GM06990 (cell line): ENCODE measurements at regions not wholly inside any gene's neighbourhood (a gene's known extent, or its start where the extent isn't known, plus 50 kb on each side); places are given as distances from the start of the nearest gene placed in this dataset.

Experiments
- DNase-seq: peaks from one replicate; pipeline ENCODE4 v3.0.0-alpha.2; 2011; ENCODE audit not compliant: insufficient read length; ENCODE audit errors: extremely low read depth
- H3K27me3 ChIP-seq: replicated peaks from 2 replicates; pipeline ENCODE4 v1.6.0; 2011; ENCODE audit warnings: low read length; ENCODE audit not compliant: control insufficient read depth, insufficient read depth
- H3K36me3 ChIP-seq: 2 replicates; pipeline ENCODE4 v1.5.1; 2011; ENCODE audit warnings: low read length; ENCODE audit not compliant: control insufficient read depth, insufficient read depth
- H3K4me3 ChIP-seq: replicated peaks from 2 replicates; pipeline ENCODE4 v1.5.1; 2011; ENCODE audit warnings: low read depth, mild to moderate bottlenecking, control low read depth, low read length
- TF ChIP-seq, protein P1 (sequence below): IDR thresholded peaks from 2 replicates; pipeline ENCODE4 v1.5.1; 2011; ENCODE audit warnings: low read length, control low read depth, mild to moderate bottlenecking, inconsistent platforms; ENCODE audit not compliant: insufficient read depth, poor library complexity, severe bottlenecking

GRCh38 chr16:5895976-5896375, 798.4 kb upstream of the EEF2KMT start:
- TF ChIP-seq, protein P1, sequence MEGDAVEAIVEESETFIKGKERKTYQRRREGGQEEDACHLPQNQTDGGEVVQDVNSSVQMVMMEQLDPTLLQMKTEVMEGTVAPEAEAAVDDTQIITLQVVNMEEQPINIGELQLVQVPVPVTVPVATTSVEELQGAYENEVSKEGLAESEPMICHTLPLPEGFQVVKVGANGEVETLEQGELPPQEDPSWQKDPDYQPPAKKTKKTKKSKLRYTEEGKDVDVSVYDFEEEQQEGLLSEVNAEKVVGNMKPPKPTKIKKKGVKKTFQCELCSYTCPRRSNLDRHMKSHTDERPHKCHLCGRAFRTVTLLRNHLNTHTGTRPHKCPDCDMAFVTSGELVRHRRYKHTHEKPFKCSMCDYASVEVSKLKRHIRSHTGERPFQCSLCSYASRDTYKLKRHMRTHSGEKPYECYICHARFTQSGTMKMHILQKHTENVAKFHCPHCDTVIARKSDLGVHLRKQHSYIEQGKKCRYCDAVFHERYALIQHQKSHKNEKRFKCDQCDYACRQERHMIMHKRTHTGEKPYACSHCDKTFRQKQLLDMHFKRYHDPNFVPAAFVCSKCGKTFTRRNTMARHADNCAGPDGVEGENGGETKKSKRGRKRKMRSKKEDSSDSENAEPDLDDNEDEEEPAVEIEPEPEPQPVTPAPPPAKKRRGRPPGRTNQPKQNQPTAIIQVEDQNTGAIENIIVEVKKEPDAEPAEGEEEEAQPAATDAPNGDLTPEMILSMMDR: no peak
- Histone ChIP-seq H3K36me3 (no peaks in the 10 kb centered on the region), H3K27me3 (no peaks in the 10 kb centered on the region), H3K4me3 (no peak overlapping the region)
- no peak for DNase-seq

DNA sequence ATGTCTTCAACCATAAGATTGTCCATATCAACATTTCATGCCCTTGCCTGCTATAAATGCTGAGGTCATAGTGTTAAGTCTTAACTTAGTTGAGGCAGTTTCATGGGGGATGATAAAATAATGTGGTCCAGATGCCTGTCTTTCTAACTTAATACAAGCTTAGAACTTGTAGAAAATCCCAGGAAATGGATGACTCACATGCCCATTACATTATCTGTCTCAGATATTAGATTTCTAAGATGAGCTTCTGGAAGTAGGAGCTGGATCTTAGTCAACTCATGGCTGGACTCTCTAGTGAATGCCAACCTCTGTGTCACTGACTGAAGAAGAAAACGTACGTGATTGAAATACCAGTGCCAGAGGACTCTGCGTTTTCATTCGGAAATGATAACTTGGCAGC, 797.5 kb upstream of the EEF2KMT start:
- Histone ChIP-seq H3K27me3 (no peaks in the 10 kb centered on the region), H3K4me3 (no peak overlapping the region), H3K36me3 (no peaks in the 10 kb centered on the region)
- no peak for DNase-seq
- TF ChIP-seq, protein P1: no peak

GRCh38 chr16:5891296-5891695, 793.7 kb upstream of the EEF2KMT start:
- Histone ChIP-seq H3K4me3 (no peak overlapping the region), H3K27me3 (no peaks in the 10 kb centered on the region), H3K36me3 (no peaks in the 10 kb centered on the region)
- DNase-seq: no peak
- TF ChIP-seq, protein P1: no peak

DNA sequence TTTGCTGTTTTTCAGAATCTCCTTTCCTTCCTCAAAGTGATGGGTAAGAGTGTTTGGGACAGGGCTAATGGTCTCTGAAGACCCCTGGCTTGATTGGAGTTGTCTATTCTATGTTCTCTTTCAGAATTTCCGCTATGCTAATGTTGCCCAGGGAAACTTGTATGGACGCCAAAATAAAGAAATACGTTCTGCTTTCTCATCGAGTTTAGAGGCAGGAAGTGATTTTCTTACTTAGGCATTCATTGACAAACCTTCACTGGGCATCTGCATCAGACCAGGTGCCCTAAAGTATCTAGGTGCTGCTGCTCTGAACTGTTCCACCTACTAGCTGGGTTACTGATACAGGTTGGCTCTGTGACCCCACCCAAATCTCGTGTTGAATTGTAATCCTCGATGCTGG, 787.9 kb upstream of the EEF2KMT start:
- Histone ChIP-seq H3K27me3 (no peaks in the 10 kb centered on the region), H3K36me3 (no peaks in the 10 kb centered on the region), H3K4me3 (no peak overlapping the region)
- no peak for DNase-seq
- TF ChIP-seq, protein P1: no peak

- no peaks in the 10 kb centered on the region for H3K36me3 ChIP-seq
- no peaks in the 10 kb centered on the region for H3K27me3 ChIP-seq
- no peak for DNase-seq
- H3K4me3 ChIP-seq: no peak overlapping the region
- TF ChIP-seq, protein P1: no peak
Measured at GRCh38 chr16:5884996-5885395, 787.4 kb upstream of the EEF2KMT start.

GRCh38 chr16:5884339-5884738, 786.7 kb upstream of the EEF2KMT start:
- TF ChIP-seq, protein P1: no peak
- DNase-seq: no peak
- Histone ChIP-seq H3K27me3 (no peaks in the 10 kb centered on the region), H3K36me3 (no peaks in the 10 kb centered on the region), H3K4me3 (no peak overlapping the region)
